ENCODE measurements at regions not wholly inside any gene's neighbourhood (a gene's known extent, or its start where the extent isn't known, plus 50 kb on each side); places are given as distances from the start of the nearest gene placed in this dataset.

DNA sequence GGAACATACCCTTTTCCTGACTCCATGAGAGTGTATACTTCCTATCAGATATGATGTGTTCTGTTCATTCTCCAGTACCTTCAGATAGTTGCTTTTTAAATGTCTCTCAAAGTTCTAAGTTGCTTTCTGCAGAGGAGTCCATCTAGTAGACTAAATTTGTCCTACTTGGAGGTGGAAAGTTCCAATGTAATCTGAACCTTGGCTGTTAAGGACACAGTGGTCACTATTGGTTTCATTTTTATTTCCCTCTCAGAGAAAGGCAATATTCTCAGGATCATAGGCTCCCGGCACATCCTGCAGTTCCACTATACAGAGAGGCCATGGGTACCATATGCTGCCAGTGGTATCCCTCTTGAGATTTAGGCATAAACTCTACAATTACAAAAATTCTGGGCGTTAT is 634.6 kb downstream of the LRRC70 start:
- Histone ChIP-seq H3K9me3 (replicated peaks; ENCODE audit: control insufficient read depth, insufficient read depth, low read length) (no peaks in the 10 kb centered on the region), H3K9ac (ENCODE audit: control insufficient read depth, insufficient read depth, low read length) (no peak overlapping the region), H3K4me1 (ENCODE audit: control insufficient read depth, insufficient read depth, low read length) (no peaks in the 10 kb centered on the region), H3K4me3 (no peak overlapping the region), H4K20me1 (ENCODE audit: control insufficient read depth, insufficient read depth) (no peaks in the 10 kb centered on the region), H3K27me3 (replicated peaks in 1 of 2; ENCODE audit: control insufficient read depth in 2 of 2, insufficient read depth in 2 of 2, low read length in 1 of 2) (no peaks in the 10 kb centered on the region), H3K4me2 (ENCODE audit: control insufficient read depth, insufficient read depth) (no peak overlapping the region), H3K27ac (ENCODE audit: control insufficient read depth, insufficient read depth) (no peak overlapping the region), H3K79me2 (ENCODE audit: control insufficient read depth, insufficient read depth, low read length) (no peaks in the 10 kb centered on the region), H3K36me3 (ENCODE audit: control insufficient read depth in 2 of 2, insufficient read depth in 2 of 2, low read length in 1 of 2) (no peaks in the 10 kb centered on the region), H2AFZ (ENCODE audit: control insufficient read depth, low read depth, low read length) (no peak overlapping the region)
- TF ChIP-seq ZNF217 (IDR thresholded peaks at IDR 0.05): no peak
- TF ChIP-seq SMARCA5 (IDR thresholded peaks at IDR 0.05): no peak
- TF ChIP-seq, protein P1, sequence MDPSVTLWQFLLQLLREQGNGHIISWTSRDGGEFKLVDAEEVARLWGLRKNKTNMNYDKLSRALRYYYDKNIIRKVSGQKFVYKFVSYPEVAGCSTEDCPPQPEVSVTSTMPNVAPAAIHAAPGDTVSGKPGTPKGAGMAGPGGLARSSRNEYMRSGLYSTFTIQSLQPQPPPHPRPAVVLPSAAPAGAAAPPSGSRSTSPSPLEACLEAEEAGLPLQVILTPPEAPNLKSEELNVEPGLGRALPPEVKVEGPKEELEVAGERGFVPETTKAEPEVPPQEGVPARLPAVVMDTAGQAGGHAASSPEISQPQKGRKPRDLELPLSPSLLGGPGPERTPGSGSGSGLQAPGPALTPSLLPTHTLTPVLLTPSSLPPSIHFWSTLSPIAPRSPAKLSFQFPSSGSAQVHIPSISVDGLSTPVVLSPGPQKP (IDR thresholded peaks at IDR 0.05; ENCODE audit: low read depth, low read length): no peak
- CTCF ChIA-PET: no interaction called here
- in situ Hi-C loops (cut with MboI): no loop called here
- WGBS (ENCODE audit: insufficient coverage, insufficient replicate concordance, low lambda C conversion rate, missing lambda C conversion rate): 50% methylated on average over 2 of the region's 2 CpGs
- DNase-seq (ENCODE audit: low read depth, low spot score) (no peak), FAIRE-seq (no peak), ATAC-seq (no peak)
- RAD21 ChIA-PET (ENCODE audit: unreplicated experiment): no interaction called here
- BruUV-seq (replicated peaks): no TSS peak
- SMC1A ChIA-PET (ENCODE audit: uncharacterized antibody, unreplicated experiment): no interaction called here
- intact Hi-C loops (cut with micrococcal nuclease; ENCODE audit: unreplicated experiment): no loop called here
- POLR2A ChIA-PET: no interaction called here

DNA sequence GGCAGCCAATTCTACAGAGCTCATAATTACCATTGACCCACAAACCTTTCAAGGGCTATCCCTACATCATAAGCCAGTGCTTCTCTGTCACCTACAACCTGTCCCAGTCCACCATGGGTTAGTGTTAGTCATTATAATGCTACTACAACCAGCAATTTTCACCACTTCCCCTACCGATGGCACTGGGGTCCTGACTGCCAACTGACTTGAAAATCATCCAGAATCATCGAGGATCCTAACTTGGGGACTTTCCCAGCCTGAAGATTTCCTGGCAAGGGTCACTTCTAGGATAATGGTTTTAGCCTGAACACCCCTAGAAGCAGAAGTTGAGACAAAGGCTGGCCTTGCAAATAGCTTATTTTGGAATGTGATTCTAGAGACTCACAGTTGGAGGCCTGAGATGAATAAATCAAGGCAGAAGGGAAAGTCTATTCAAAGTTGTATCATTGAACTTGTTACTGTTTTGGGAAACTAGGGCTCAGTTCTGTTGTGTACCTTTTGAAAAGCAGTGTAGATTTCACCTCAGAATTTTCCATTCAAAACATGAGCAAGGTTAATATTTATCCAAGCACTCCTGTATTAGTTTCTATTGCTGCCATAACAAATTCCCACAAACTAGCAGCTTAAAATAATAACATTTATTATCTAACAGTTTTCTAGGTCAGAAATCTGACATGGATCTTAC is 633.0 kb downstream of the LRRC70 start:
- SMC1A ChIA-PET (ENCODE audit: uncharacterized antibody, unreplicated experiment): interaction anchor here (1.3 kb wide), 1 partner anchor 15 kb away, joined by 3 read pairs; no protein-coding TSS in a partner anchor
- no peak overlapping the region for H2AFZ ChIP-seq (ENCODE audit: control insufficient read depth, low read depth, low read length)
- BruUV-seq (replicated peaks): no TSS peak
- TF ChIP-seq PAX5 (IDR thresholded peaks at IDR 0.05; ENCODE audit: borderline replicate concordance, low read depth, low read length): no peak
- TF ChIP-seq SREBF1 (IDR thresholded peaks at IDR 0.05; ENCODE audit: low read length): no peak
- no peak for TF ChIP-seq HDGF (IDR thresholded peaks at IDR 0.05)
- TF ChIP-seq SP1 (IDR thresholded peaks at IDR 0.05; ENCODE audit: low read depth, low read length): no peak
- TF ChIP-seq, protein P2, sequence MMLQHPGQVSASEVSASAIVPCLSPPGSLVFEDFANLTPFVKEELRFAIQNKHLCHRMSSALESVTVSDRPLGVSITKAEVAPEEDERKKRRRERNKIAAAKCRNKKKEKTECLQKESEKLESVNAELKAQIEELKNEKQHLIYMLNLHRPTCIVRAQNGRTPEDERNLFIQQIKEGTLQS (IDR thresholded peaks at IDR 0.05; ENCODE audit: borderline replicate concordance, extremely low read depth, low read depth, low read length): no peak
- TF ChIP-seq BACH1 (IDR thresholded peaks at IDR 0.05; ENCODE audit: borderline replicate concordance): no peak
- TF ChIP-seq DPF2 (IDR thresholded peaks at IDR 0.05): no peak
- TF ChIP-seq CBX3 (IDR thresholded peaks at IDR 0.05; ENCODE audit: borderline replicate concordance, low read depth): no peak
- TF ChIP-seq BHLHE40 (IDR thresholded peaks at IDR 0.05; ENCODE audit: borderline replicate concordance in 1 of 2, low read depth in 2 of 2, low read length in 1 of 2): no peak
- TF ChIP-seq RAD21 (IDR thresholded peaks at IDR 0.05; ENCODE audit: insufficient read depth, low read depth, low read length): no peak

More for the DNA sequence above, 633.0 kb downstream of the LRRC70 start:
- no peak for ATAC-seq
- H3K4me2 ChIP-seq (ENCODE audit: control insufficient read depth, insufficient read depth): no peak overlapping the region
- H3K4me1 ChIP-seq (ENCODE audit: control insufficient read depth, insufficient read depth, low read length): no peaks in the 10 kb centered on the region
- no peaks in the 10 kb centered on the region for H3K9me3 ChIP-seq (replicated peaks; ENCODE audit: control insufficient read depth, insufficient read depth, low read length)
- no peak overlapping the region for H3K4me3 ChIP-seq
- DNase-seq (ENCODE audit: low read depth, low spot score): no peak
- H3K9ac ChIP-seq (ENCODE audit: control insufficient read depth, insufficient read depth, low read length): no peak overlapping the region
- ChIA-PET CTCF (no interaction called here), POLR2A (no interaction called here), RAD21 (ENCODE audit: unreplicated experiment) (no interaction called here)
- no peak overlapping the region for H3K27ac ChIP-seq (ENCODE audit: control insufficient read depth, insufficient read depth)
- H4K20me1 ChIP-seq (ENCODE audit: control insufficient read depth, insufficient read depth): no peaks in the 10 kb centered on the region
- intact Hi-C loops (cut with micrococcal nuclease; ENCODE audit: unreplicated experiment) (no loop called here), in situ Hi-C loops (cut with MboI) (no loop called here)
- peak; percentile 52 for FAIRE-seq
- no peaks in the 10 kb centered on the region for H3K27me3 ChIP-seq (replicated peaks in 1 of 2; ENCODE audit: control insufficient read depth in 2 of 2, insufficient read depth in 2 of 2, low read length in 1 of 2)
- no peaks in the 10 kb centered on the region for H3K36me3 ChIP-seq (ENCODE audit: control insufficient read depth in 2 of 2, insufficient read depth in 2 of 2, low read length in 1 of 2)
- WGBS (ENCODE audit: insufficient coverage, insufficient replicate concordance, low lambda C conversion rate, missing lambda C conversion rate): 2% methylated on average over 2 of the region's 2 CpGs
- H3K79me2 ChIP-seq (ENCODE audit: control insufficient read depth, insufficient read depth, low read length): no peaks in the 10 kb centered on the region

Measured in GM12878 (cell line).